ENCODE measurements at regions not wholly inside any gene's neighbourhood (a gene's known extent, or its start where the extent isn't known, plus 50 kb on each side); places are given as distances from the start of the nearest gene placed in this dataset.

DNA sequence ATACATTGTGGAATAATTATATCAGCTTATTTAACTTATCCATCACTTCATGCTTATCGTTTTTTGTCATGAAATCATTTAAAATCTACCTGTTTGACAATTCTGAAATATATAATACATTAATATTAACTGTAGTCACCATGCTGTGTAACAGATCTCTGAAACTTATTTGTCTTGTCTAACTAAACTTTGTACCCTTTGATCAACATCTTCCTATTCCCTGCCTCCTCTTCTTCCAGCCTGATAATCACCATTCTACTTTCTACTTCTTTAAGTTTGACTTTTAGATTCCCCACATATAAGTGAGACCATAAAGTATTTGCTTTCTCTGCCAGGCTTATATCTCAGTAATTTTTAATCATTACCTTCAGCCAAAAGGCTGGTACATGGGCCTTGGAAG, 134.2 kb upstream of the LINC00305 start:
- DNase-seq, result no peak

DNA sequence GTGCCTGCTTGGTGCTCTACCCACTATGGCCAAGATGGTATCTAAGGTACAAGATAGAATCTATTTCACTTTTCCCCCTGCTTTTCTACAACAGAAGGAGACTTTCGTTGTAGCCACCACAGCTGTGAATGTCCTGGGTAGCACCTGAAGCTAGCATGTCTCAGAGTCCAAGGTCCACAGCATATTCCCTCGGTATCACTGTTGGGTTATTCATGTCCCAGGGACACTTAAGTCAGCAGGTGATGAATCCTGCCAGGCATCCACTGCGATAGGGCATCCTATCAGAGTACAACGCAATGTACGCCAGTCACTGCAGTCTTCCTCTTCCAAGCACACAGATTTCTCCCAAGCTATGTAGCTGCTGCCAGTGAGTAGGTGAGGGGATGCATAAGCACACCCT, 129.1 kb upstream of the LINC00305 start:
- DNase-seq, result no peak

DNA sequence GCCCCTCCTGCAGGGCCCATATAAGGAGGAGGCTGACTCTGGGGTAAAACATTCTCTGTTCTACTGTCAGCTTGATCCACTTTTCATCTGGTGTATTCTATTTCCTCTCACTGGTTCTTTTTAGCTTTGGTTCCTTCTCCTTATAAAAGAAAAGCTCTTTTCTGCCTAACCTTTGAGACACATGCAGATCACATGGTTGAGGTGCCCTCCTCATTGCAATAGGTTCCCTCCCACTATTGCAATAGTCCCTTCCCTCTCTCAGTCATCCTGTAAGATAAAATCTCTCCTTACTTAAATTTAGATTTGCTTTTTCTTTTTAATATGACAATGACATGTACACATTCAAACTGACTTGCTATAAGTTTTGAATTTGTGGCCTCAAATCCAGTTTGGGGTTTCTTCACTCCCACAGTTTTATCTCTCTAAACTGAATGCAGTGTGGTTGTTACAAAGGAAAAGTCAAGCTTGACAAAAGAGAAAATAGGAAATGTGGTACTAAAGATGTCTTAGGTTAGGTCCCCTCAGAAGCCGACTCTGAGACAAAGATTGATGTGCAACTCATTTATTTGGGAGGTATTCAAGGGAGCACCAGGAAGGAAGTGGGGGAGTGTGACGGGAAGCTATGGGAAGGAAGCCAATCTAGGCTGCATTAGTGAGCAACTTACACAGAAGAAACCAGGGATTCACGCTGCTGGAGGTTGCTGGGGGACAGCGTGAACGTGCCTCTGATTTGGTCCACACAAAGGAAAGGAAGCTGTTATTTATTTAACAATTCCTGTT, 127.6 kb upstream of the LINC00305 start:
- DNase-seq, result no peak

DNA sequence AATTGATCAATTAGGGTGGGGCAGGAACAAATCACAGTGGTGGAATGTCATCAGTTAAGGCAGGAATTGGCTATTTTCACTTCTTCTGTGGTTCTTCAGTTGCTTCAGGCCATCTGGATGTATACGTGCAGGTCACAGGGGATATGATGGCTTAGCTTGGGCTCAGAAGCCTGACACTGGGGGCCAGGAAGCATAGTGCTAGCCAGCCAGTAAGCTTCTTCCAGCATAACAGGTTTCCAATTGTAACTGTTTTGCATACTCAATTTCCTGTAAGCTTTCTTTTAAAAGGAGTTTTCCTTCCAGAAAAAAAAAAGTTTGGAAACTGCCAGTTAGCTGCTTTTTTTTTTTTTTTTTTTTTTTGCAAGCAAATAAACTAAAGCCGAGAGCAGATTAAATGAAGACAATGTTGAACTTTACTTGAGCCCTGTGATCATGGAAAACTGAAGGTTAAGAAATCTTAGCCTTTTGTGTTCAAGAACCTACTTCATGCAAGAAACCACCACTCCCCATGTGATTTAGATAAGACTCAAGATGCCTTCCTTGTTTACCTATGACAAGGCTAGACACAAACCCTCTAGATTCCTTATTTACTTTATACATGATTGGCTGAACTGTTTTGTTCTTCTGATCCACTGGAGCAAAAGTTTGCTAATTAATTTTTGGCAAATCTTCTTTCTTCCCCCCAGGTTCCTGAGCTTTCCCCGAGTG, 126.9 kb upstream of the LINC00305 start:
- no peak for DNase-seq

DNA sequence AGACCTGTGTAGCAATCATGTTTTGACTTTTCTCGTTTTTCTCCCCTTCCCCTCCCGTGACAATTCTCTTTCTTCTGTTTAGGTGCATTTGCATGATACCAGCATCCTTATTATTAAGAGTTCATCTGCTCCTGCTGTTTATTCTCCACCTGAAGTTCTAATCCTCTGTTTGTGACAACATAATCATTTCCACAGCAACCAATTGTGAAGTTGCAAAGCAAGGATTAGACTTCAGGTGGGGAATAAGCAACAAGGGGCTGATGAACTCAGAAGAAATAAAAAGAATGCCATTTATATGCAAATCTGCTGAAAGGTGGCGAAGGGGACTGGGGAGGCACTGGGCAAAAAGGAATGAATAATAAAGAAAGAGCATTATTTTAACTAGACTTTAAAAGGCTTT, 124.8 kb upstream of the LINC00305 start:
- DNase-seq, result no peak

DNA sequence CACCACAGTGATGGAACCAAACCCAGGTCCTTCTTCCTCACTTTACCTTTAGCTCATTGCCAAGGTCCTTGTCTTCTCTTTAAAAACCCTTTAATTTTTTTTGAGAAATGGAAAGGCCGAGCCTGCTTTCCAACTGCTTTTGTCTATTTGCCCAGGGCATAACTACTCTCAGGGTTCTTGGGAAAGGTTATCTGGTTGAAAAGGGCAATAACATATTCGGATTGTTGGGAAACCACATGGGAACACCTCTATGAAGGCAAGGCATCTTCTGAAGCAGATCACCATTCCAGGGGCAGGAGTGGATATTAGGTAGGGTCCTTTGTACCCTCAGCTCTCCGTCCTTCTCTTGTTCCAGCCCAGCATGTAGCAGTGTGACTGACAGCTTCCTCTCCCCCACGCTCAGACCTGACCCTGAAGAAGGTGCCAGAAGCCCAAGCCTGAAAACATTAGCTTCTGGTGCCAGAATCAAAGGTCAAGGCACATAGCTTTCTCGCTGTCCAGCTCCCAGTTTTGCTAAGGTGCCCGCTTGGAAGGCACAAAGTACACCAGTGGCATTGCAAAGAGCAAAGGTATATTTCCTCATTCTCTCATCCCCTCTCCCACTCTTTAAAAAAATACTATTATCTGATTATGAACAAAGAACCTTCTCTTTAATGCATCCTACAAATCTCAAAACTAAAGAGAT, 123.2 kb upstream of the LINC00305 start:
- DNase-seq, result no peak

DNA sequence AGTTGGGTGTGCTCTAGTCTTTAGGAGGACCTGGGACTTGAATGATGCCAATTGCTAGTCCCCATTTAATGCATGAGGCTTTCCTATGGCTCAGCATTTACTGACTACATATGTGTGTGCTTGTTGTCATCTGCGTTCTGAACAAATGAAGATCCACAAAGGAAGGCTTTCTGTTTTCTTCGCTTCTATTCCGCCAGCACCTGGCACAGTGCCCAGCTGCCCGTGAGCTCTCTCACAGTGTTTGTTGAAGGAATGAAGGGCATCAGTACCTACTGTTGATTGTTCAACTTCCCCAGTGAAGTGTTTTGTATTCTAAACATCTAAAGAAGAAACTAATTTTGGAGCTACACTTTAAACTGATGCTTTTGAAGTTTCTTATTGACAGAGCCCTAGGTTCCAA, 122.4 kb upstream of the LINC00305 start:
- DNase-seq, result peak; percentile 10 to 33

DNA sequence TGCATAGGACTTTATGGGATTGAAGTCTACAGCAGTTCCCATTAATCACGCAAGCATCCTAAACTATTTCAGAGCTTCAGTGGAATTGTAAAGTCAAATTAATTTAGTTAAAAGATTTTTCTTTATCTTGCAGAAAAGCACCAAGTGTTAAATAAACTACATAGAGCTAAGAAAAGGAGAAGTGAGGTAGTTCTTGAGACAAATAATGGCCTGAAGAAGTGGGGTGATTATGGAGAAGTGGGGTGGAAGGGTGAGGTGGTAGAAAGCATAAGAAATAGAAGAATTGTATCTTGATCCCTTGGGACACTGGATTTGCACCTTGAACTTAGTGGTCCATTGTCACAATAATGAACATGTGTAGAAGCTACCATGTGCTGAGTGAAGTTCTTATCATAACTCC, 121.7 kb upstream of the LINC00305 start:
- no peak for DNase-seq

DNA sequence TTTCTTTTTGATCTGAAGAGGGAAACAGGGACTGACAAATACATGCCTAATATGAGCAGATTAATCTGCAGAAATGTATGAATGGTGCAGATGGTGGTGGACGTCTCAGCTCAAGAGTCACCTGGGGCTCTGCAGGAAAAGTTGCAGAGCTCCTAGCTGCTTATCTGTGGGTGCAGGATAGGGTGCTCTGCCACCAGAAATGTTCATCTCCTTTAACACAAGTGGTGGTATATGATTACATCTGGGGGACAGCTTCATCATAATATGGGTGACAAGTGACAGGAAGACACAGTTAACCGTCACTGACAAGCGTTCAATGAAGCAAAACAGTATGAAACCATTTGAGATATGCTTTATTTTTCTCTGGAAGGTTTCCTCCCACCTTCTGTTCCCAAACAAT, 121.2 kb upstream of the LINC00305 start:
- no peak for DNase-seq

DNA sequence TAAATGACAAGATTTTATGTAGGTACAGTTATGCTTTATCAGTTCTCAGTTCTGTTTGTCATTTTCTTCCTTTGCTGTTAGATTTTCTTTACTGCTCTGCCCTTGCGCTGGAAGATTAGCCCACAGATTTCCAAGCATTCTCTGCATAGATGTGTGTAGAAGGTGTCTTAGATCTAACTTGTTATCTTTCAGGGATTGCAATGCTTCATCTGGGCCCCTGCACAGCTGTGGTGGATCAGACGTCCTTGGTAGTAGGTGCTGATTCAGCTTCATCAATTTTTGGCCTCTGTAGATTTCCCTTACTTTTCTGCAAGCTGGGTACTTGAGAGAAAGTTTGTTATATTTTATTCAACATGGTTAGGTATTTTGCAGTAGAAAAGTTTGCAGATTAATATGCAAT, 115.3 kb upstream of the LINC00305 start:
- no peak for DNase-seq

DNA sequence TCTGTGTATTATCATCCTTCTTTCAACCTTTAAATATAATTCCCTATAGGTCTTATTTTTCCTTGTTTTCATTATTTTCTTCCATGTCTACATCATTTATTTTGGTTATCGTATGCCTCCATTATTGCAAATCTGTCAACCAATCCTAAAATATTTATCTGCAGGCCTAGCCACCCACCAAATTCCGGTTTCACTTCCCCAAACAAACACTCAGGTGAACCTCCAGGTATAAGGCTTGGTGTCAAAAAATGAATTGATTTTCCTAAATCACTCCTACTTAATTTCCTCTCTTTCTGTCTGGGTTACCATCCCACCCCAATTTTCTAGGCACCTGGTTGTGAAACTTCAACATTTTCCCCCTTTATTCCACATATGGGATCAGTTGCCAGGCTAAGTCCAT, 111.9 kb upstream of the LINC00305 start:
- no peak for DNase-seq

DNA sequence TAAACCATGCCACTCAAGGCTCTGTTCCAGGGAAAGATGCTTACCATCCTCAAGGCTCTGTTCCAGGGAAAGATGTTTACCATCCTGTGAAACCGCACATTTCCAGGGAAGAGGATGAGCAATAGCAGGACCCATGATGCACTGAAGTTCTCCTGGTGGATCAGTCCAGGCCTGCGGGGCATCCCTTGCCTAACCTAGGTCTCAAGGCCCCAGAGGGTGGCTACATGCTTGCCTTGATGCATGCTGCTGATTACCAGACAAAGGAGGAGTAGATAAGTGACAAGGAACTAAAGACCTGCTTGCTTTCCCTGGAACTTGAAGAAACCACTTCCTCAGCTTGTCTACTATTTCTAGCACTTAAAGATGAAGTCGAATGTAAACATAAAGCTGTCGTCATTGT, 111.0 kb upstream of the LINC00305 start:
- DNase-seq, result no peak

DNA sequence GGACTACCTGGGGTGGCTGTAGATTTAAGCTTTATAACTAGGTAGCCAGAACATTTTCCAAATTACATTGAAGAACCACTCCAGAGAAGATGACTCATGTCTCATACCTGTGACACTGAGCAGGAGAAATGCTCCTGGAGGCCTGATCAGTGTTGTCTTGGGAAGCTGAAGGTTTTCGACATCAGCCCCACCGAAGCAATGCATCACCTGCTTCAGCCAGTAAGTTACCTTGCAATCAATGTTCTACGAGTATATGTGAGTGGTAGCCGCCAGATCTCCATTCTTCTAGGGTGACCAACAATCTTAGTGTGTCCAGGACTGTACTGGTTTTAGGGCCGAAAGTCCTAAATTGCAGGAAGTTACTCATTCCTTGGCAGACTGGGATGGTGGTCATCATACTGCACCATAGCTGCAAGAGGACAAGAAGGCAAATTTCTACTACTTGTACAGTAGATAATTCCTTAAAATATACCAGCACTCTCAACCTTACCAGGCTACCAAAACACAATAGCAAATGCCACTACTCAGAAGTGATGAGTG, 109.3 kb upstream of the LINC00305 start:
- DNase-seq, result no peak

DNA sequence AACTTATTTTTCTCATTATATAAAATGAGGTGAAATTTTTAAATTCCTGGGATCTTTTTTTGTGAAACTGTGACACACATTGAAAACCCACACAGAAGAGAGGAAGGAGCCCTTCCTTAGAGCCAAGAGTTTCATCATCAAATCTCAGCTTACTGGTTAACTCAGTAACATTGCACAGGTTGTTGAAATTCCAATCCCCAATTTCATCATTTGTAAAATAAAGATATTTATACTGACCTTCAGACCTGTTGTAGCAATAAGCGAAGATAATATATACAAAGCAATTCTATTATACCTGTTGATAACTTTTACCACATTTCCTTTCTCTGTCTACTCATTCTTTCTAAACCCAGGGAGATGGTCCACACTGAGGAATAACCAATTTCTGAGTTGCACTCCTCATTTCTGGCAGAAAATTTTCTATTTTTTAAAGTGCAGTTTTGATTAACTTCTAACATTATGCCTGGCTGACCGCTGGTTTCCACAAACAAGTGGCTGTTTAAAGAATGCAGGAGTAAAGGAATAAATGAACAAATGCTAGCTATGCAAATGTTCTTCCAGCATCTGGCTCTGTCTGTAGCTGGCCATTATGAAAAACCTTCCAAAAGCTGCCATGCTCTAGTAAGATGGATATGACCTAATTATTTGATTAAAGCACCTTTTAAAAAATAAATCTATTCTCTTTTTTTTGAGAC, 105.7 kb upstream of the LINC00305 start:
- no peak for DNase-seq

DNA sequence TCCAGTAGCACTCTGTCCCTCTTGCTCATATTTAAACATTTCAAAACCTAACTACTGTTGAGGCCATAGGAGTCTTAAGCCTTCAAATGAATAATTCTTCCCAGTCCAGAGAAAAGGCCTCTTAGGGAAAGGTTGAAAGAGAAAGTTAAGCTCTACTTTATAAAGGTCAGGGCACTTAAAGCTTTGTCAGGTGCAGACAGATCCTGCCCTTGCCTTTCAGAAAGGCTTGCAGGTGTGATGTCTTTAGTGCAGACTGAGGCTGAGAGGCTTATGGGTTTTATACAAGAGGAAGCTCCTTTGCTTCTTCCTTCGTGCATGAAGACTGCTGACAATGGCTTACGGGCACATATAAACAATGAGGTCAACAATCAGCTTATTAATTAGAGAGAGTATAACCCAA, 105.0 kb upstream of the LINC00305 start:
- no peak for DNase-seq

DNA sequence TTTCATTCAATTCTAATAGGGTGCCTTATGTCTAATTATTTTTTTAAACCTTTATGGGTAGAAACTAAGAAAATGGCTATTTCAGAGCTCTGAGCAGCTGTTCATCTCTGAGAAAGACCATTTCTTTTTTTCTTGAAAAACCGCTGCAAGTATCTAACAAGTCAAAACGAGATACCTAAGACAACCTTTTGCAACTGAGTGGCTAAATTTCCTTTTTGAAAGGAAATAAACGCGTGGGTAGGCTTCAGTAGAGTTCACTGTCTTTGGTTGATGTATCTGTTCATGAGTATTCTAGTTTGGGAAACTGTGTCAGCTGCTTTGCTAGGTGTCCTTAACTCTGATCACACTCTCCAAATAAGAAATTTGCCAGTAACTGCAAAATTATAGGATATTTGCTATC, 104.3 kb upstream of the LINC00305 start:
- no peak for DNase-seq

DNA sequence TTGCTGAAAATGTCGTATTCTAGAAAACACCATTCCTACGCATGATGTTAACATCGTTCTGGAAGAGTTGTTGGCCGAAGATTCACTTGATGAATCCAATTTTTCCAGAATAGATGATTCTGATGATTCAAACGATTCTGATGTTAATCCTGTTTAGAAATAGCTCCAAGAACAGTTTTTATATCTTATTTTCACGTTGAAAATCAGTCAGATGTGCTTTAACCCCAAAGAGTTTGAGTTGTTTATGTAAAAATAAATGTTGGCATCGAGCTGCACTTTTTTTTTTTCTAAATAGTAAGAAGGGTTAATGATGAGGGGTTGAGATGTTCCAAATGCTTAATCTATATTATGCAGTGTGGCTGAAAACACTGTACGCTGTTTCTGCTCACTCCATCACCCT, 99.9 kb upstream of the LINC00305 start:
- DNase-seq, result no peak

DNA sequence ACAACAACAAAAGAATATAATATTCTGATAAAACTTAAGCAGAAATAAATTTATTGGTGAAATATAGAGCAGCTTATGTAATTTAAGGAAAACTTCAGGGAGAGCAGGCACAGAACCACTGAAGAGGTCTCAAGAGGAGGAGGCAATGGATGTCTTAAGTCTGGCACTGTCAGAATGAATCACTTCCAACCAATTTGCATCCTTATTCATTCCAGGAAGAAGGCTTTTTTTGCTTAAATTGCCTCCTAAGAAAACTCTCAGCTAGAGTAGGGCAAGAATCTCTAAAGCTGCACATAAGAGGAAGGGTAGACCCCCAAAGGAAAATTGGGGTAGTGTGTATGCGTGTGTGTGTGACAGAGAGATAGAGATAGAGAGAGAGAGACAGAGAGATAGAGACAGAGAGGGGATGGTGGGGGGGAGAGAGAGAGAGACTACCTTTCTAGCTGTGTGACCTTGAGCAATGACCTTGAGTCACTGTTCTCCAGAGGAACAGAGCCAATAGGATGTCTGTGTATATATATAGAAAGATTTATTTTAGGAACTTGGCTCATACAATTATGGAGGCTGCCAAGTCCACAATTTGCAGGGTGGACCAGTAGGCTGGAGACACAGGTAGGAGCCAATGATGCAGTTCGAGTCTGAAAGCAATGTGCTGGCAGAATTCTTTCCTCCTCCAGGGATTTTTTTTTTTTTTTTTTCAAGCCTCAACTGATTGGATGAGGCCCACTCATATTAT, 96.4 kb upstream of the LINC00305 start:
- peak in 1 of 2 experiments; percentile 56 for DNase-seq

DNA sequence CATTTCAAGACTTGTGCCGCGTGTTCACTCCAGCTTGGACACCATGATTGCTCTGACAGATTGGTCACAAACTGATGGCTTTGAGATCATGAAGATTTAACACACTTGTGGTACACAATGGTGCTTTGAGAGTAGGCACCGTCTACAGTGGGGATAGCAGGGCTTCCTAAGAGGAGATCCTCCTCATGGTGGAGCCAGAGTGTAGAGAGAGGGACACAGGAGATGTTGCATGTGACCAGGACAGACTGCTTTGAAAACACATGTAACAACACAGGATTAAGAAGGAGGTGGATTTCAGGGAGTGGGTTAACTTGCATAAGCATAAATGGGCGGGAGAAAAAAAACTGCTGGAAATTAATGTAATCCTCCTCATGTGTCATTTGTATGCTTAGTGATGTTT, 95.7 kb upstream of the LINC00305 start:
- DNase-seq, result peak in 1 of 2 experiments; percentile 42

DNA sequence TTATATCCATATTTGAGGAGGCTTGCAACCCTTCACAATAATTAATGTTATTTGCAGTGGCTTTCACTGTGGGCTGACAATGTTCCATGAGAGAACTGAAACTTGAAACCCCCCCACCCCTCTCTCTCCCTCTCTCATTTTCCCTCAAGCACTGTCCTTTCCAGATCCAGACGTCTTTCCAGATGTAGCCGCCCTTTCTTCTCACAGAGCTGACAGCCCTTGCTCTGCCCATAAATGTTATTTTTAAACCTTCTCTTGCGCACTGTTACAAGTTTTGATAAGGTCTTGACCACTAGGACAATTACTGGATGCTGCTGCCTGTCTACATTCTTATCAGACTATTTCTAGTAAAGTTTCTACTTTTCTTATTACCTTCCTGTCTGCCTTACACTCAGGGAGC, 91.4 kb upstream of the LINC00305 start:
- no peak for DNase-seq

DNA sequence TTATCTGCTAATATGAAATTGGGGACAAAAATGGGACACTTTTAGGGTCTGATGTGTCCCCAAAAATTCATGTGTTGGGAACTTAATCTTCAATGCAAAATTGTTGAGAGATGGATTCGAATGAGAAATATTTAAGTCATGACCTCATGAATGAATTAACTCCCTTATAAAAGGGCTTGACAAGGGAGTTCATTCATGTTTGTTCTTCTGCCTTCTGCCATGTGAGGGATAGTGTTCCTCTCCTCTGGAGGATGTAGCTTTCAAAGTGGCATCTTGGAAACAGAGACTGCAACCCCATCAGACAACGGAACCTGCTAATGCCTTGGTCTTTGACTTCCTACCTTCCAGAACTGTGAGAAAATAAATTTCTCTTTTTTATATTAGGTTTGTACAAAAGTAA, 89.2 kb upstream of the LINC00305 start:
- DNase-seq, result no peak

DNA sequence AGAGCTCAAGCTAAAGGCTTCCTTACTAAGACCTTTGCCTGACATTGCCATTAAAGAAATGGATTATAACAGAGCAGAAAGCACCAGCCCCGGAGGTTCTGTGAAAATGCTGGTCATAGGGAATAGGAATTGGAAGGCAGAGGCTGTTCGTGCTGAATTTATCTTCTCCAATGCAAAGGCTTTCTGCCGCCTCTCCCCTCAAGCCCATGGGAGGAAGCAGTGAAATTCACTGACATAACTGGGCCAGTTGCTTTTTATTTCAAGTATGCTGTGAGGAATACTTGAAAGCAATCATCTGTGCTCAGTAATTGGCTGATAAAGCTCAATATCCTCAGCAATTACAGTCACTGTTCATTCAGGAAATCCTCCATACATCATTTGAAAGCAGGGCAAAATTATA, 85.4 kb upstream of the LINC00305 start:
- DNase-seq, result no peak
